SK-N-SH (cell line): ENCODE measurements at regions not wholly inside any gene's neighbourhood (a gene's known extent, or its start where the extent isn't known, plus 50 kb on each side); places are given as distances from the start of the nearest gene placed in this dataset.

Experiments used
- CTCF ChIA-PET: fragments of 300-600, 350-600 bp; formaldehyde crosslinking; extraction: SDS; loops from one replicate; lab custom pipeline; 2021; lab: Yijun Ruan, JAX
- POLR2A ChIA-PET: fragments of 350-600 bp; sonication (Branson Sonifier 250); formaldehyde crosslinking; extraction: SDS; loops from one replicate; lab custom pipeline; 2020; ENCODE audit warnings: antibody characterized with exemption, inconsistent platforms; lab: Yijun Ruan, JAX
- DNase-seq: peaks from one replicate; pipeline ENCODE4 v3.0.0; 2012
- H2AFZ ChIP-seq: fragments of 200-600 bp; sonication (generic); 2 replicates; pipeline ENCODE4 v1.8.1; 2016; ENCODE audit warnings: antibody characterized with exemption, mild to moderate bottlenecking, low read depth
- H3F3A ChIP-seq: fragments of 200-600 bp; sonication (generic); replicated peaks from 2 replicates; pipeline ENCODE3; 2016; ENCODE audit warnings: antibody characterized with exemption, mild to moderate bottlenecking; ENCODE audit not compliant: insufficient read depth
- H3K27ac ChIP-seq, 2 experiments: fragments of 200-500 bp in 1 of 2; fragments of 200-600 bp in 1 of 2; sonication (Bioruptor generic) in 1 of 2; sonication (generic), shearing (Covaris generic) in 1 of 2; 2 replicates each; pipeline versions ENCODE4 v1.5.1 to v1.6.1; 2014 to 2016; ENCODE audit warnings: low read depth in 2 of 2, inconsistent platforms in 1 of 2, low read length in 1 of 2, mild to moderate bottlenecking in 1 of 2, mixed read lengths in 1 of 2
- H3K27me3 ChIP-seq: fragments of 200-600 bp; sonication (generic), shearing (Covaris generic); 2 replicates; pipeline ENCODE4 v1.6.1; 2016; ENCODE audit warnings: mixed run types; ENCODE audit not compliant: insufficient read depth
- H3K36me3 ChIP-seq, 2 experiments: fragments of 200-500 bp in 1 of 2; fragments of 200-600 bp in 1 of 2; sonication (Bioruptor generic) in 1 of 2; sonication (generic) in 1 of 2; replicated peaks in 1 of 2; 2 replicates each; pipeline versions ENCODE3 to v1.5.1; 2014 to 2016; ENCODE audit warnings: low read length in 1 of 2, mild to moderate bottlenecking in 1 of 2; ENCODE audit not compliant: insufficient read depth in 2 of 2, control insufficient read depth in 1 of 2
- H3K4me1 ChIP-seq, 2 experiments: fragments of 200-500 bp in 1 of 2; fragments of 200-600 bp in 1 of 2; sonication (Bioruptor generic) in 1 of 2; sonication (generic), shearing (Covaris generic) in 1 of 2; 2 replicates each; pipeline versions ENCODE4 v1.5.1 to v1.6.1; 2014 to 2016; ENCODE audit warnings: low read depth in 1 of 2, low read length in 1 of 2, mixed run types in 1 of 2; ENCODE audit not compliant: insufficient read depth in 2 of 2, control insufficient read depth in 1 of 2
- H3K4me2 ChIP-seq: fragments of 200-600 bp; sonication (generic), shearing (Covaris generic); 2 replicates; pipeline ENCODE4 v1.6.1; 2017; ENCODE audit warnings: mixed run types
- H3K4me3 ChIP-seq, 2 experiments: fragments of 200-500 bp in 1 of 2; fragments of 200-600 bp in 1 of 2; sonication (Bioruptor generic) in 1 of 2; sonication (generic), shearing (Covaris generic) in 1 of 2; 2 replicates each; pipeline versions ENCODE4 v1.5.1 to v1.8.1; 2014 to 2016; ENCODE audit warnings: low read depth in 2 of 2, inconsistent platforms in 1 of 2, low read length in 1 of 2, mild to moderate bottlenecking in 1 of 2, mixed read lengths in 1 of 2, moderate library complexity in 1 of 2
- H3K79me2 ChIP-seq: fragments of 200-600 bp; sonication (generic); 2 replicates; pipeline ENCODE4 v1.8.1; 2017; ENCODE audit warnings: mild to moderate bottlenecking; ENCODE audit not compliant: insufficient read depth
- H3K9ac ChIP-seq: fragments of 200-600 bp; sonication (generic); 2 replicates; pipeline ENCODE4 v1.6.1; 2017; ENCODE audit warnings: mixed run types
- H3K9me2 ChIP-seq: fragments of 200-600 bp; sonication (generic); 2 replicates; pipeline ENCODE4 v1.6.1; 2017; ENCODE audit warnings: mixed run types
- H3K9me3 ChIP-seq: fragments of 200-600 bp; sonication (generic); 2 replicates; pipeline ENCODE4 v1.6.1; 2017; ENCODE audit warnings: mixed run types, mild to moderate bottlenecking, moderate library complexity
- H4K20me1 ChIP-seq: fragments of 200-600 bp; sonication (generic); 2 replicates; pipeline ENCODE4 v1.6.1; 2017; ENCODE audit warnings: mild to moderate bottlenecking, mixed run types; ENCODE audit not compliant: insufficient read depth
- CHD2 ChIP-seq: fragments of 150-350 bp; IDR thresholded peaks from 2 replicates; pipeline ENCODE4 v1.6.1; 2018; ENCODE audit warnings: low read length; ENCODE audit not compliant: partially characterized antibody
- ELF1 ChIP-seq: IDR thresholded peaks from 2 replicates; pipeline ENCODE4 v1.4.0; 2012
- EP300 ChIP-seq, 2 experiments: IDR thresholded peaks; 2 replicates each; pipeline versions ENCODE4 v1.4.0 to v1.6.1; 2012; ENCODE audit warnings: borderline replicate concordance in 1 of 2, low read depth in 1 of 2, low read length in 1 of 2
- EZH2phosphoT487 ChIP-seq: fragments of 200-600 bp; sonication (generic); IDR thresholded peaks from 2 replicates; pipeline ENCODE4 v1.6.1; 2017; ENCODE audit warnings: low read depth, mixed run types, mild to moderate bottlenecking, antibody characterized with exemption, moderate library complexity, borderline replicate concordance
- FOSL2 ChIP-seq: IDR thresholded peaks from 2 replicates; pipeline ENCODE4 v1.4.0; 2012; ENCODE audit warnings: low read depth, mild to moderate bottlenecking, moderate library complexity, borderline replicate concordance
- FOXJ3 ChIP-seq: sonication (generic); formaldehyde crosslinking; IDR thresholded peaks from 2 replicates; pipeline ENCODE4 v1.5.1; 2020; ENCODE audit warnings: mild to moderate bottlenecking, missing genetic modification reagents
- FOXM1 ChIP-seq: IDR thresholded peaks from 2 replicates; pipeline ENCODE4 v1.4.0; 2012; ENCODE audit warnings: low read depth, mild to moderate bottlenecking
- GABPA ChIP-seq: IDR thresholded peaks from 2 replicates; pipeline ENCODE4 v1.4.0; 2012; ENCODE audit warnings: low read depth, mild to moderate bottlenecking
- GATA2 ChIP-seq: sonication (generic); formaldehyde crosslinking; IDR thresholded peaks from 2 replicates; pipeline ENCODE4 v1.5.0; 2020; ENCODE audit warnings: mild to moderate bottlenecking, missing genetic modification reagents
- JUND ChIP-seq: IDR thresholded peaks from 2 replicates; pipeline ENCODE4 v1.4.0; 2012
- NRF1 ChIP-seq: IDR thresholded peaks from 2 replicates; pipeline ENCODE4 v1.6.1; 2012; ENCODE audit warnings: low read depth, mild to moderate bottlenecking, low read length
- SIN3A ChIP-seq: IDR thresholded peaks from 2 replicates; pipeline ENCODE4 v1.6.1; 2012; ENCODE audit warnings: low read depth, mild to moderate bottlenecking, low read length, moderate library complexity, borderline replicate concordance
- SMC3 ChIP-seq: IDR thresholded peaks from 2 replicates; pipeline ENCODE4 v1.6.1; 2012; ENCODE audit warnings: low read depth, low read length, improper control_type of control experiment
- TAF1 ChIP-seq: IDR thresholded peaks from 2 replicates; pipeline ENCODE4 v1.6.1; 2012; ENCODE audit warnings: low read depth, mild to moderate bottlenecking, low read length, moderate library complexity, borderline replicate concordance
- TCF12 ChIP-seq: IDR thresholded peaks from 2 replicates; pipeline ENCODE4 v1.4.0; 2012
- TEAD4 ChIP-seq: IDR thresholded peaks from 2 replicates; pipeline ENCODE4 v1.4.0; 2012; ENCODE audit warnings: mild to moderate bottlenecking, borderline replicate concordance; ENCODE audit not compliant: insufficient read depth
- YY1 ChIP-seq: IDR thresholded peaks from 2 replicates; pipeline ENCODE4 v1.4.0; 2012; ENCODE audit warnings: low read depth, mild to moderate bottlenecking
- WGBS: methylation state at CpG from one replicate; pipeline ENCODE4 v1.1.6; 2017; ENCODE audit warnings: low lambda C conversion rate; 5-methylcytosine and 5-hydroxymethylcytosine counted together
- TF ChIP-seq, protein P1 (sequence below): IDR thresholded peaks from 2 replicates; pipeline ENCODE4; 2012
- TF ChIP-seq, protein P2 (sequence below): IDR thresholded peaks from 2 replicates; pipeline ENCODE4 v1.4.0; 2012; ENCODE audit warnings: low read depth
- TF ChIP-seq, protein P3 (sequence below): fragments of 200-600 bp; sonication (generic); IDR thresholded peaks from 2 replicates; pipeline ENCODE4 v1.6.1; 2017; ENCODE audit warnings: antibody characterized with exemption, mild to moderate bottlenecking, moderate library complexity

DNA sequence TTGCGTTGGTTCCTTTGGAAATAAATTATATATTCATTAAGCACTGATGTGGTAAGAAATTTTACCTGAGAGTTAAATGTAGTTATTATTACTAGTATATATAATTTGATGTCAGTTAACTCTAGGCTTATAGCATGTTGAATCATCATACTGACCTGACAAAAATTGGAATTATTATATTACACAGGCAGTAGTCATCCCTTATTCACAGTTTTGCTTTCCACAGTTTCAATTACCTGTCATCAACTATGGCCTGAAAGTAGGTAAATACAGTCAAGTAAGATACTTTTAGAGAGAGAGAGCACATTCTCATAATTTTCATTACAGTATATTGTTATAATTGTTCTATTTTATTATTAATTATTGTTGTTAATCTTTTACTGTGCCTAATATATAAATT is 1074.7 kb downstream of the CDH11 start:
- CTCF ChIA-PET = interaction anchor here (1.0 kb wide), 1 partner anchor 586 kb away, joined by 3 read pairs; no protein-coding TSS in a partner anchor
- no peak overlapping the region for H2AFZ ChIP-seq
- peaks cover 0 to 2% of the 10 kb centered on the region in 2 experiments; a peak in 2 of 4 replicates for H3K4me1 ChIP-seq

DNA sequence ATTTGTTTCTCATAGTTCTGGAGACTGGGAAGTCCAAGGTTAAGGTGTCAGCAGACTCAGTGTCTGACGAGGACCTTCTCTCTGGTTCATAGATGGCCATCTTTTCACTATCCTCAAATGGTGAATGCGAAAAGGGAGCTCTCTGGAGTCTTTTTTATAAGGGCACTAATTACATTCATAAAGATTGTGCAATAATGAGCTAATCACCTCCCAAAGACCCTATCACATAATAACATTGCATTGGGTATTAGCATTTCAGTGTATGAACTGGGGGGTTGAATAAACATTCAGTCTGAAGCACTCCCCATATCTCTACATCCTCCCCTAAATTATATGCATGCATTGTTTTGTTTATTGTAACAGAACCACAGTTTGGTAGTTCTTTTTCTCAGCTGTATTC is 1086.5 kb downstream of the CDH11 start:
- POLR2A ChIA-PET = no interaction called here
- no peak for DNase-seq
- H3K9me3 ChIP-seq = no peaks in the 10 kb centered on the region
- H3K4me1 ChIP-seq = no peaks in the 10 kb centered on the region
- H3F3A ChIP-seq = no peaks in the 10 kb centered on the region
- no peaks in the 10 kb centered on the region for H3K27me3 ChIP-seq
- H3K79me2 ChIP-seq = no peaks in the 10 kb centered on the region
- no peak for TF ChIP-seq SIN3A
- TF ChIP-seq EZH2phosphoT487 = no peak
- no peak for TF ChIP-seq TAF1
- TF ChIP-seq NRF1 = no peak
- no peak for TF ChIP-seq ELF1
- TF ChIP-seq JUND = no peak
- TF ChIP-seq, protein P1, sequence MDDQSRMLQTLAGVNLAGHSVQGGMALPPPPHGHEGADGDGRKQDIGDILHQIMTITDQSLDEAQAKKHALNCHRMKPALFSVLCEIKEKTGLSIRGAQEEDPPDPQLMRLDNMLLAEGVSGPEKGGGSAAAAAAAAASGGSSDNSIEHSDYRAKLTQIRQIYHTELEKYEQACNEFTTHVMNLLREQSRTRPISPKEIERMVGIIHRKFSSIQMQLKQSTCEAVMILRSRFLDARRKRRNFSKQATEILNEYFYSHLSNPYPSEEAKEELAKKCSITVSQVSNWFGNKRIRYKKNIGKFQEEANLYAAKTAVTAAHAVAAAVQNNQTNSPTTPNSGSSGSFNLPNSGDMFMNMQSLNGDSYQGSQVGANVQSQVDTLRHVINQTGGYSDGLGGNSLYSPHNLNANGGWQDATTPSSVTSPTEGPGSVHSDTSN = no peak
- TF ChIP-seq EP300 (IDR thresholded peaks at IDR 0.05; ENCODE audit: borderline replicate concordance in 1 of 2, low read depth in 1 of 2, low read length in 1 of 2) = no peak
- TF ChIP-seq YY1 = no peak
- TF ChIP-seq FOXJ3 (CRISPR knock-in tag) = no peak
- no peak for TF ChIP-seq SMC3
- H3K4me2 ChIP-seq = no peak overlapping the region
- H3K9me2 ChIP-seq = no peaks in the 10 kb centered on the region
- H3K9ac ChIP-seq = no peak overlapping the region
- 42% methylated on average over 2 of the region's 2 CpGs for WGBS
- no peak overlapping the region for H3K27ac ChIP-seq
- H2AFZ ChIP-seq = no peak overlapping the region
- no peaks in the 10 kb centered on the region for H4K20me1 ChIP-seq
- no peaks in the 10 kb centered on the region for H3K36me3 ChIP-seq
- CTCF ChIA-PET = interaction anchor here (1.2 kb wide), 1 partner anchor 16 kb away, joined by 3 read pairs; no protein-coding TSS in a partner anchor
- H3K4me3 ChIP-seq = no peak overlapping the region

More for the DNA sequence above, 1074.7 kb downstream of the CDH11 start:
- Histone ChIP-seq H3K27ac (no peak overlapping the region), H3K36me3 (no peaks in the 10 kb centered on the region), H3K9me2 (no peaks in the 10 kb centered on the region), H4K20me1 (no peaks in the 10 kb centered on the region), H3K9me3 (no peaks in the 10 kb centered on the region), H3K4me2 (no peak overlapping the region), H3K9ac (no peak overlapping the region), H3K79me2 (no peaks in the 10 kb centered on the region), H3K27me3 (no peaks in the 10 kb centered on the region), H3F3A (no peaks in the 10 kb centered on the region), H3K4me3 (no peak overlapping the region)
- POLR2A ChIA-PET = no interaction called here
- TF ChIP-seq FOXM1 (no peak), FOSL2 (no peak), TEAD4 (no peak), GABPA (no peak), JUND (no peak), CHD2 (no peak), GATA2 (CRISPR knock-in tag) (no peak), TCF12 (no peak), FOXJ3 (CRISPR knock-in tag) (no peak), SIN3A (no peak)
- TF ChIP-seq, protein P2, sequence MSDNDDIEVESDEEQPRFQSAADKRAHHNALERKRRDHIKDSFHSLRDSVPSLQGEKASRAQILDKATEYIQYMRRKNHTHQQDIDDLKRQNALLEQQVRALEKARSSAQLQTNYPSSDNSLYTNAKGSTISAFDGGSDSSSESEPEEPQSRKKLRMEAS = no peak
- TF ChIP-seq, protein P3, sequence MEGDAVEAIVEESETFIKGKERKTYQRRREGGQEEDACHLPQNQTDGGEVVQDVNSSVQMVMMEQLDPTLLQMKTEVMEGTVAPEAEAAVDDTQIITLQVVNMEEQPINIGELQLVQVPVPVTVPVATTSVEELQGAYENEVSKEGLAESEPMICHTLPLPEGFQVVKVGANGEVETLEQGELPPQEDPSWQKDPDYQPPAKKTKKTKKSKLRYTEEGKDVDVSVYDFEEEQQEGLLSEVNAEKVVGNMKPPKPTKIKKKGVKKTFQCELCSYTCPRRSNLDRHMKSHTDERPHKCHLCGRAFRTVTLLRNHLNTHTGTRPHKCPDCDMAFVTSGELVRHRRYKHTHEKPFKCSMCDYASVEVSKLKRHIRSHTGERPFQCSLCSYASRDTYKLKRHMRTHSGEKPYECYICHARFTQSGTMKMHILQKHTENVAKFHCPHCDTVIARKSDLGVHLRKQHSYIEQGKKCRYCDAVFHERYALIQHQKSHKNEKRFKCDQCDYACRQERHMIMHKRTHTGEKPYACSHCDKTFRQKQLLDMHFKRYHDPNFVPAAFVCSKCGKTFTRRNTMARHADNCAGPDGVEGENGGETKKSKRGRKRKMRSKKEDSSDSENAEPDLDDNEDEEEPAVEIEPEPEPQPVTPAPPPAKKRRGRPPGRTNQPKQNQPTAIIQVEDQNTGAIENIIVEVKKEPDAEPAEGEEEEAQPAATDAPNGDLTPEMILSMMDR = no peak
- TF ChIP-seq, protein P1 = no peak
- no peak for DNase-seq
- 80% methylated on average over 1 of the region's 1 CpG for WGBS
